Upper lobe of left lung (tissue), 4 donors: ENCODE measurements at regions not wholly inside any gene's neighbourhood (a gene's known extent, or its start where the extent isn't known, plus 50 kb on each side); places are given as distances from the start of the nearest gene placed in this dataset.

Experiments
- CTCF ChIP-seq, 6 experiments: fragments of 450-650 bp in 4 of 6; fragments of 200-600 bp in 2 of 6; sonication (generic) in 2 of 6; IDR thresholded peaks; one replicate each; pipeline ENCODE4 v1.5.1; 2016 to 2019; ENCODE audit warnings: antibody characterized with exemption in 6 of 6
- EP300 ChIP-seq, 4 donors: sonication (generic); formaldehyde crosslinking; IDR thresholded peaks; one replicate each; pipeline ENCODE4 v1.5.1; 2017; ENCODE audit warnings: antibody characterized with exemption in 4 of 4, control low read depth in 2 of 4
- POLR2AphosphoS5 ChIP-seq, 2 donors: sonication (generic); formaldehyde crosslinking; IDR thresholded peaks; one replicate each; pipeline ENCODE4 v1.5.1; 2017; ENCODE audit warnings: antibody characterized with exemption in 2 of 2

GRCh38 chr5:40240671-40241070 is 439.0 kb upstream of the PTGER4 start:
- TF ChIP-seq CTCF (IDR thresholded peaks at IDR 0.05): no peak
- no peak for TF ChIP-seq POLR2AphosphoS5 (IDR thresholded peaks at IDR 0.05)
- no peak for TF ChIP-seq EP300 (IDR thresholded peaks at IDR 0.05)
